HG03342 (cell line): ENCODE measurements at regions not wholly inside any gene's neighbourhood (a gene's known extent, or its start where the extent isn't known, plus 50 kb on each side); places are given as distances from the start of the nearest gene placed in this dataset.
A peak's percentile ranks its signal among the peaks of the same experiment; 100 is the strongest.

ENCODE experiments used
- ATAC-seq: cut with Tn5 transposase; IDR thresholded peaks from one replicate; pipeline ENCODE4 v1.9.1; 2021; ENCODE audit warnings: mild to moderate bottlenecking, moderate library complexity; ENCODE audit not compliant: unreplicated experiment

- no peak for ATAC-seq
These were observed 384.1 kb upstream of the PLXNA2 start for GRCh38 chr1:208628022-208628914.

GRCh38 chr1:208631092-208631491 is 386.9 kb upstream of the PLXNA2 start:
- no peak for ATAC-seq

GRCh38 chr1:208631506-208631905 is 387.3 kb upstream of the PLXNA2 start:
- no peak for ATAC-seq

GRCh38 chr1:208634346-208635140 is 390.4 kb upstream of the PLXNA2 start:
- no peak for ATAC-seq

- ATAC-seq: no peak
These were observed 393.0 kb upstream of the PLXNA2 start for GRCh38 chr1:208637181-208637580.

- ATAC-seq: no peak
These were observed 395.2 kb upstream of the PLXNA2 start for GRCh38 chr1:208639382-208639781.

- ATAC-seq: no peak
These were observed 396.1 kb upstream of the PLXNA2 start for GRCh38 chr1:208640295-208640694.

GRCh38 chr1:208641579-208642280 is 397.5 kb upstream of the PLXNA2 start:
- no peak for ATAC-seq

GRCh38 chr1:208643005-208643597 is 398.9 kb upstream of the PLXNA2 start:
- ATAC-seq: no peak

GRCh38 chr1:208644401-208645160 is 400.4 kb upstream of the PLXNA2 start:
- ATAC-seq: no peak

- ATAC-seq: no peak
These were observed 402.2 kb upstream of the PLXNA2 start for GRCh38 chr1:208646431-208646830.

GRCh38 chr1:208648146-208648545 is 404.0 kb upstream of the PLXNA2 start:
- ATAC-seq: no peak

GRCh38 chr1:208652296-208653160 is 408.3 kb upstream of the PLXNA2 start:
- peak; percentile 91 for ATAC-seq

- no peak for ATAC-seq
These were observed 409.2 kb upstream of the PLXNA2 start for GRCh38 chr1:208653426-208653825.

GRCh38 chr1:208654241-208654640 is 410.1 kb upstream of the PLXNA2 start:
- ATAC-seq: no peak

- ATAC-seq: no peak
These were observed 421.8 kb upstream of the PLXNA2 start for GRCh38 chr1:208665936-208666335.

GRCh38 chr1:208668991-208669390 is 424.8 kb upstream of the PLXNA2 start:
- ATAC-seq: no peak

- ATAC-seq: no peak
These were observed 426.6 kb upstream of the PLXNA2 start for GRCh38 chr1:208670778-208671177.
